Astrocyte (in vitro differentiated cells and primary cell): ENCODE measurements at regions not wholly inside any gene's neighbourhood (a gene's known extent, or its start where the extent isn't known, plus 50 kb on each side); places are given as distances from the start of the nearest gene placed in this dataset.

Experiments
- CTCF ChIP-seq: IDR thresholded peaks from 2 replicates; pipeline ENCODE4 v1.5.1; 2011; ENCODE audit warnings: low read depth, mild to moderate bottlenecking, inconsistent platforms, low read length, moderate library complexity; ENCODE audit not compliant: insufficient read depth
- EZH2 ChIP-seq: IDR thresholded peaks from 2 replicates; pipeline ENCODE4 v1.6.1; 2012; ENCODE audit warnings: mild to moderate bottlenecking, low read length, inconsistent platforms; ENCODE audit not compliant: insufficient read depth

GRCh38 chr3:102593812-102594602 lies 159.2 kb downstream of the ZPLD1 start:
- TF ChIP-seq CTCF (no peak), EZH2 (no peak)
